IMR-90 (cell line): ENCODE measurements at regions not wholly inside any gene's neighbourhood (a gene's known extent, or its start where the extent isn't known, plus 50 kb on each side); places are given as distances from the start of the nearest gene placed in this dataset.

Source experiments
- CEBPB ChIP-seq: IDR thresholded peaks from 2 replicates; pipeline ENCODE4 v1.6.1; 2012; ENCODE audit warnings: low read depth, low read length, improper control_type of control experiment
- CTCF ChIP-seq: conservative IDR thresholded peaks from 2 replicates; pipeline ENCODE4 v1.5.1; 2012; ENCODE audit warnings: mild to moderate bottlenecking, low read depth, low read length, improper control_type of control experiment
- POLR2A ChIP-seq: IDR thresholded peaks from 2 replicates; pipeline ENCODE4 v1.6.1; 2012; ENCODE audit warnings: mild to moderate bottlenecking, low read depth, low read length
- RAD21 ChIP-seq: IDR thresholded peaks from 2 replicates; pipeline ENCODE4 v1.6.1; 2012; ENCODE audit warnings: low read length, improper control_type of control experiment
- RFX5 ChIP-seq: IDR thresholded peaks from 2 replicates; pipeline ENCODE4 v1.8.0; 2012; ENCODE audit warnings: low read depth, mild to moderate bottlenecking, low read length, moderate library complexity
- SMC3 ChIP-seq: fragments of 150-350 bp; IDR thresholded peaks from 2 replicates; pipeline ENCODE4 v1.6.1; 2016; ENCODE audit warnings: low read depth, mild to moderate bottlenecking, antibody characterized with exemption, low read length, moderate library complexity

- TF ChIP-seq POLR2A (no peak), CTCF (no peak), RFX5 (no peak), RAD21 (no peak), CEBPB (no peak), SMC3 (no peak)
Observed at GRCh38 chr3:69460034-69460433, 74.1 kb upstream of the FRMD4B start.
